GM18858 (cell line): ENCODE measurements at regions not wholly inside any gene's neighbourhood (a gene's known extent, or its start where the extent isn't known, plus 50 kb on each side); places are given as distances from the start of the nearest gene placed in this dataset.
"Not testable (repeated sequence)": the region's sequence is repeated elsewhere in the genome, so short reads cannot be mapped to it uniquely, and the experiment has no call there.

Experiments
- ATAC-seq: cut with Tn5 transposase; IDR thresholded peaks from one replicate; pipeline ENCODE4 v1.9.1; 2021; ENCODE audit not compliant: unreplicated experiment

DNA sequence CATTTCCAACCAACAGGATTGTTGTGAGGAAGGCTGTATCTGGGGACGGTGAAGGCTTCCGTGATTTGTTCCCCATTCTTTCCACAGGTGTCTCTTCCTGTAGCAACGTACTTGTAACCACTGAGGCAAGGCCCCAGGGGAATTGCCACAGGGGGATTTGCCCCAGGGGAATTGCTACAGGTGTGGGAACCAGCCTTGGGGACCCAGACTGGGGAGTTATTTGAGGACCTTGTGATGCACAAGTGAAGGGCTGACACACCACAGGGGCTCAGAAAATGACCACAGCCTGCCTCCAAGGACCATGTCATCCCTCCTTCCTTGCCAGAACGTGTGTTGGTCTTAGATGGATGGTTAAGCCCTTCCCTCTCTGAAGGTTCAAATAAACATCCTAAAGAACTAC, 131.4 kb upstream of the RGS6 start:
- ATAC-seq = no peak

DNA sequence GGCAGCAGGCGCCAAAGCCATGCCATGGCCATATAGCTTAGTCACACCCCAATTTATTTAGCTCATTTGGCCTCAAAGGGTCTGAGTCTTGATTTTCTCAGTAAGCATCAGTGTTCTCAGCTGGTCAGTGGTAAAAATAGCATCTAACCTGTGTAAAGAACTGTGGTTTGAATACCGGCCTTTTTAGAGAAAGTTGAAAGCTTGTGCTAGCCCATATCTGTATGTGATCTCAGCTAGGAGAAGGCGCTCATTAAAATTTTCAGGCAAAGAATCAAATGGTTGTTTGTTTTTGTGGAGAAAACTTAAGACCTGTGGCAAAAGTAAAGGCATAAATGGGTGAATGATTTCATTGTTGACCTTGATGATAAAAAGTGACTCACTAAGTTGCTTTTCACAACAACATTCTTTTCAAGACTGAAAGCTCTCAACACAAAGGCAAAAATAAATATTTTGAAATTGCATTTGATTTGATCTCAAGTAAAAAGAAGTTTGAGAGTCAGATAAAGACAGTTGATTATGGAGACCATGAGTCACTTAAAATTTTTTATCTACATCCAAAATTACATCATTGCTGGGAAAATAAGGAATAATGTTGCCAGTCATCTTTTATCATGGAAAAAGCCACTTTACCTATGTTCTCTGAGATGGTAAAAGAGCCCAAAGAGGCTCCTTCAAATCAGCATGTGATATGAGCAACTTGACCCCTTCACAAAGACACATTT, 128.5 kb upstream of the RGS6 start:
- ATAC-seq = no peak

DNA sequence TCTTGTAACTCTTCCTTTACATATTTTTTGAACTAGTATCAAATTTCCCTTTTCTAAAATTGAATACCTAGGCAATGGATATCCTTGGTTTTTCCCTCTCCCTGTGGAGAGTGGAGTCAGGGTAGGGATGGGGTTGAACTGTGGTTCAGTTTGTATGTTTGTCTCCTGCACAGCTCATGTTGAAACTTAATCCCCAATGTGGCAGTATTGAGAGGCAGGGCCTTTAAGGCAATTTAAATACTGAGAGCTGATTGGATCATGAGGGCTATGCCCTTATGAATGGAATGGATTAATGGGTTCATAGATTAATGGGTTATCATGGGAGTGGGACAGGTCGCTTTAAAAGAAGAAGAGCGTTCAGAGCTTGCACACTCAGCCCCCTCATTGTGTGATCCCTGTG, 127.2 kb upstream of the RGS6 start:
- ATAC-seq = no peak

DNA sequence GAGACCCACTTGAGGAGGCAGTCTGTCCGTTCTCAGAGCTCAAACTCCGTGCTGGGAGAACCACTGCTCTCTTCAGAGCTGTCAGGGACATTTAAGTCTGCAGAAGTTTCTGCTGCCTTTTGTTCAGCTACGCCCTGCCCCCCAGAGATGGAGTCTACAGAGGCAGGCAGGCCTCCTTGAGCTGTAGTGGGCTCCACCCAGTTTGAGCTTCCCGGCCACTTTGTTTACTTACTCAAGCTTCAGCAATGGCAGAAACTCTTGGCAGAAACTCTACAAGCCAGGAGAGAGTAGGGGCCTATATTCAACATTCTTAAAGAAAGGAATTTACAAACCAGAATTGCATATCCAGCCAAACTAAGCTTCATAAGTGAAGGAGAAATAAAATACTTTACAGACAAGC, 125.2 kb upstream of the RGS6 start:
- ATAC-seq = not testable (repeated sequence)

DNA sequence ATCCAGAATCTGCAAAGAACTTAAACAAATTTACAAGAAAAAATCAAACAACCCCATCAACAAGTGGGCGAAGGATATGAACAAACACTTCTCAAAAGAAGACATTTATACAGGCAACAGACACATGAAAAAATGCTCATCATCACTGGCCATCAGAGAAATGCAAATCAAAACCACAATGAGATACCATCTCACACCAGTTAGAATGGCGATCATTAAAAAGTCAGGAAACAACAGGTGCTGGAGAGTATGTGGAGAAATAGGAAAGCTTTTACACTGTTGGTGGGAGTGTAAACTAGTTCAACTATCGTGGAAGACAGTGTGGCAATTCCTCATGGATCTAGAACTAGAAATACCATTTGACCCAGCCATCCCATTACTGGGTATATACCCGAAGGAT, 121.4 kb upstream of the RGS6 start:
- ATAC-seq = not testable (repeated sequence)

DNA sequence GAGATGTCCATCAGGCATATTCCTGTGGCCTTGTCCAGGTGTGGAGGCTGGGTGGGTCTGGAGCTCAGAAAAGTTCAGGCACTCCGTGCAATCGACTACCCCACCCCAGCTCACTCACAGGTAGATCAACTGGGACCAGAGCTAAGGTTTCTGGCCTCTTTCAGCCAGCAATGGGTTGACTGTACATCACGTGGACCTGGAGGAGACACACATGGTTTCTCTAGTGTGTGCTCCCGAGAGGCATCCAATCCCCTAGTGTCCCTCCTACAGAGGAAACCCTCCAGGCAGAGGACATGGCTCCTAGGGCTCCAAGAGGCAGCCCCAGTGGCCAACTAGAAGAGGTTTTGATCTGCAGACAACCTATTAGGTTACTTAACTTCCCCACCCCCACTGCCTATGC, 119.5 kb upstream of the RGS6 start:
- no peak for ATAC-seq

DNA sequence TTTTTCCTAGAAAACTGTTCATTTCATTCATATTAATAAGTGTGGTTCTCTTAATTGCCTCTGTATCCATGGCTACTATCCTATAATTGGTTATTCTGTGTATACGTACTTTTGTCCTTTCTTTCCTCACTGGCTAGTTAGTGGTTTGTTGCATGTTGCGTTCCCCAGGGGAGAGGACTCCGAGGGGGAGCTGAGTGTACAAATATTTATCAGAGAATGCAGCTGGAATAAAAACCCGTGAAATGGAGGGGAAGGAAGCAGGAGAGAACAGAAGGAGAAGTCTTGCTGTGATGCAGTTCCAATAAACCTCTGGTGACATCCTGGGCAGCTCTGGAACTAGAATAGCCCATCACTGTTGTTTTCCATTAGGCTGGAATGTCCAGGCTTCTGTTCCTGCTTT, 117.1 kb upstream of the RGS6 start:
- no peak for ATAC-seq

DNA sequence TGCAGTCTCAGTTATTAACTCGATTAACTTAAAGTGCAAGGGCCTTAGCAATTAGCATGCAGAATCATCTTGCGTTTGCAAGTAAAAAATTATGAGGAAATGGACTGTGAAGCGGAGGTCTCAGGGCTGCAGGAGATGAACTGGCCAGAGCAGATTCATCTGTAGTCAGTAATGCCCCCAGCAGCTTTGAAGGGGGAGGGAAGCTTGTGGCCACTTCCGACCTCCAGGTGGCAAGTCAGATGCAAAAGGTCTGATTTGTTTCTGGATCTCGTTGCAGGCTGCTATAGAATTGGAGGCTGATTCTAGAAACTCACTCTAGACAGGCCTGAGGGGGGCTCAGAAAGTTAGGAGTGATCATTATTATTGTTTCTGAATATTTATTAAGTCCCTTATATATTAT, 107.4 kb upstream of the RGS6 start:
- no peak for ATAC-seq

DNA sequence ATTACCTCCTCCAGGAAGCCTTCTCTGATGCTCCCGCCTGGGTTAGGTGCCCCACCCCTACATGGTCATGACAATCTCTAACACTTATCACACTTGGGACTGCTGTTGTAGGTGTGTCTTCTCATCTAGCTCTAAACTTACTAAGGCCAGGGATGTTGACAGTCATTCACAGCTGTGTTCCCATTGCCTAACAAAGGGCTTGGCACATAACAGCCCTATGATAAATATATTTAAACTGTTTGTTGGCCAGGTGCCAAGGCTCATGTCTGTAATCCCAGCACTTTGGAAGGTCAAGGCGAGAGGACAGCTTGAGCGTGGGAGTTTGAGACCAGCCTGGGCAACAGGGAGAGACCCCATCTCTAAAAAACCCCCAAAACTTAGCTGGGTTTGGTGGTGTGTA, 98.8 kb upstream of the RGS6 start:
- no peak for ATAC-seq

DNA sequence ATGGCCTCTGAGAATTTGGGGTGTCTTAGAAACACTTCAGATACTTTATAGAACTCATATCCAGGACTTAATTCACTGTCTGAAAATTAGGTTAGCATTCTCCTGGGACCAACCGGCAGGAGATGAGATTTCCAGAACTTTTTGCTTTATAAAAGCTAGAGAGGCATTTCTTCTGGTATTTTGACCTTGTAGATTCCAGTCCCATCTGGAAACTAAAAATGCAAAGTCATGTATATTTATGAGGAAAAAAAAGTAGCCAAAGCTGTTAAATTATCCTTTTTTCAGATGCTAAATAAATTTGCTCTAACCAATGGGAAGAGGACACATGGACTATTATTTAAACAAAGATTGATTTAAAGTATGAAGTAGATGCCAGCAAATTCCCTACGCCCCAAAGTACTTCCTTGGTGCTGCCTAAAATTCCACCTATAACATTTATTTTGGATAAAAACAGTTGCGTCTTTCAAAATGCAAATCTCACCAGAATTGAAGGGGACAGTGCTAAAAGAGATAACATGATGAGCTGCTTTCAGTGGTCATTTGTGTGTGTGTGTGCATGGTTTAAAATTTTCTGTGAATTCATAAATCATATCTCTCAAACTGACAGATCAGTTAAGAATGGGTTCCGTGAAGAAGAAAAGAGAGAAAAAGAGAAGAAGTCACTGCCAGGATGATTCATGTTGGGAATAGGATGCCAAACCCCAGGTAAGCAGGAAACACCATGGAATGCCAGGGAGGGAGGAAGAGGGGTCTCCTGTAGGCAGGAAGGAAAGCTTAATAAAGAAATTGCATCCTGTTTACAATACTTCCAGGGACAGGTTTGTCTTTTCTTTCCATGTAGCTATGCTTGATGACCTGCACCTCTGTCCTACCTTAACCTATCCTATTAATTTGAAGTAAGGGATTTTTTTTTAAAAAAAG, 97.7 kb upstream of the RGS6 start:
- ATAC-seq = no peak

DNA sequence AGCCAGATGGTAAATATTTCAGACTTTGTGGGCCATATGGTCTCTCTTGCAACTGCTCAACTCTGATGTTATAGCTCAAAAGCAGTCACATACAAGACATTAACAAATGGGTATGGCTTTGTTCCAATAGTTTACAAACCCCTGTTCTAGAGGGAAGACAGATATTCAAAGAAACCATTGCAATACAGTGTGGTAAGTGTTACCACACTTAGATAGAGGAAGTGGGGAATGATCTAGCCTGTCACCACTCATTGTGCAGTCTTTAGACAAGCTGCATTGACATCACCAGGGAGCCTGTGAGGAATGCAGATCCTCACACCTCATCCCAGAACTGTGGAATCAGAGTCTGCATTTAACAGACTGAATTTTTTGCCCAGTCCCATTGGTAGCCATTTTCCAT, 80.0 kb upstream of the RGS6 start:
- ATAC-seq = no peak

DNA sequence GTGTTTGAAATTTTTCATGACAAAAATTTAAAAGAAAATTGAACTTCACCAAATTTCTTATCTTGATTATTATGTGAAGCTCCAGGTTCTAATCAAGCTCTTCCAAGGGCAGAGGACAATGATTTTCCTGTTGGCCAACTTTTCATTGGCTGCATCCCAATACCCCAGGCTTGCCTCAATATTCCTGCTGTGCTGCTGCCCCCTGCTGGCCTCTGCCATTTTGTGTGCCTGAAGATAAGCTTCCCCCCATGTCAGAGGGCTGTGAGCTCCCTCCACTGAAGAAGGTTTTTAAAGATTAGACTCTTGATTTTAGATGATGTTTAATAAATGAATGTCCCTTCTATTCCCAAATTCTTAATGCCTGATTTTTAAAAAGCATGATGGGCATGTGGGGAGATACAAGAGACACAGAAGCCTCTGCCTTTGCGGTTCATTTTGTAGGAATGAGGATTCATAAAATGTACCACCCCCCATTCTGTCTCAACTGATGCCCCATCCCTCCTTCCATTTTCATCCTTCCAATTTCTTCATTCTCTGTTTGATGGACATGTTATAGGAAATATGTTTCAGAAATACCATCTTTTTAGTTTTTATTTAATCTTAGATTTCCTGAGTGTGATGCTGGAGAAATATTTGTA, 76.7 kb upstream of the RGS6 start:
- no peak for ATAC-seq

DNA sequence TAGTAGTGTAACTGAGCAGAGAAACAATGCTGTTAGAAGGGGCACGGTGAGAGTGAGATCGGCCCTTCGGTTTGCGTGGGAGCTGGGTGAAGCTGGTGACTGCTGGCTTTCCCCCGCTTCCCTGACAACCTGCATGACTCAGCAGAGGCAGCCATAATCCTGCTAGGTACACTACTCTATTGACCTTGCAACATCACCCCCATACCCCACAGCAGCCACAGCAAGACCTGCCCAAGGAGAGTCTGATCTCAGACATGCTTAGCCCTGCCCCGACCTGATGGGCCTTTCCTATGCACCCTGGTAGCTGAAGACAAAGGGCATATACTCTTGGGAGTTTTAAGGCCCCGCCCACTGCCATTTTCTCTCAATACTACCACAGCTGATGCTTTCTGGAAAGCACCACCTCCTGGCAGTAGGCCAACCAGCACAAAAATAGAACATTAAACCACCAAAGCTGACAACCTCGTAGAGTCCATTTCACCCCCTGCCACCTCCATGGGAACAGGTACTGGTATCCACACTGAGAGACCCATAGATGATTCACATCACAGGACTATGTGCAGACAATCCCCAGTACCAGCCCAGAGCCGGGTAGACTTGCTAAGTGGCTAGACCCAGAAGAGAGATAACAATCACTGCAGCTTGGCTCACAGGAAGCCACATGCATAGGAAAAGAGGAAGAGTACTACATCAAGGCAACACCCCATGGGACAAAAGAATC, 75.9 kb upstream of the RGS6 start:
- no peak for ATAC-seq

DNA sequence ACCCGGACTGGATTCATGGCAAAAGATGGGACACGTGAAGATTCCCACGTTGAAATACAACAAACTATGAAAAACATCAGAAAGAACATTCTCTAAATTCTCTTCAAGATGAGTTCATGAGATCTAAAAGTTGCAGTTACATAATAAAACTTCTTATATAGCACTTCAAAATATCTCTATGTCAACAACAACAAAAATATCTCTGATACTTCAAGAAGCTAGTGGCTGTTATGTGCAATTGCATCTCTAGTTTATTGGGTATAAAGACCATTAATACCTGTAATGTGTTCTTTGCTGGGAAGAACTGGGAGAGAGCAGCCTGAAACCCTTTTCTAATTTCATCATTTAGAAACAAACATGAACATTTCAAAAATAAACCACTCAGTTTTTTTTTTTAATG, 69.2 kb upstream of the RGS6 start:
- ATAC-seq = no peak

DNA sequence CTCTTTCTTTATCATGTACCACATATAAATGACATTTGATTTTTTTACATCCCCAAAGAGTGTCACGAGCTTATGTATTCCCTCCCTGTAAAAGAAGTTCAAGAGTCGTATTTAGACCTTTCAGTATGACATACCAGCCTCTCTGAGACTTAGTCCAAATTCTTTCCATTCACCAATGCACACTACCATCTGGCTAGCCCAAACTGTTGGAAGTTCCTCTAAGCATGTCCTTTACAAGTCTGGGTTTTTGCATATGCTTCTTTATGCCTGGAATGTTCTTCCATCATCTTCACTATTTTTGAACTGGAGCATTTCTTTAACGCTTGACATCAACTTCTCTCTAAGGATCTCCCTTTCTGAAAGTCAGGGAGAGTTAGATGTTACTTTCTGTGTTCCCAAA, 68.5 kb upstream of the RGS6 start:
- ATAC-seq = no peak
